Testis (tissue), 2 donors: ENCODE measurements at regions not wholly inside any gene's neighbourhood (a gene's known extent, or its start where the extent isn't known, plus 50 kb on each side); places are given as distances from the start of the nearest gene placed in this dataset.

Experiments
- DNase-seq: peaks from one replicate; pipeline ENCODE4 v3.0.0-alpha.2; 2019
- H3K27ac ChIP-seq, 2 donors: fragments of 200-600 bp; sonication (generic); one replicate each; pipeline ENCODE4 v1.5.1; 2019
- H3K27me3 ChIP-seq: fragments of 200-600 bp; sonication (generic); one replicate; pipeline ENCODE4 v1.5.1; 2019
- H3K36me3 ChIP-seq: fragments of 200-600 bp; sonication (generic); one replicate; pipeline ENCODE4 v1.5.1; 2017; ENCODE audit warnings: low read depth; ENCODE audit errors: missing control alignments
- H3K4me1 ChIP-seq: fragments of 200-600 bp; sonication (generic); one replicate; pipeline ENCODE4 v1.5.1; 2019
- H3K4me3 ChIP-seq, 2 donors: fragments of 200-600 bp; sonication (generic); one replicate each; pipeline ENCODE4 v1.5.1; 2017 to 2019
- H3K9me3 ChIP-seq: fragments of 200-600 bp; sonication (generic); one replicate; pipeline ENCODE4 v1.5.1; 2017
- CTCF ChIP-seq, 3 experiments: fragments of 450-650 bp in 2 of 3; fragments of 200-600 bp in 1 of 3; sonication (generic) in 1 of 3; IDR thresholded peaks; one replicate each; pipeline ENCODE4 v1.5.1; 2016 to 2019; ENCODE audit warnings: antibody characterized with exemption in 3 of 3, mild to moderate bottlenecking in 2 of 3, moderate library complexity in 1 of 3
- POLR2A ChIP-seq: fragments of 450-650 bp; IDR thresholded peaks from one replicate; pipeline ENCODE4 v1.6.1; 2017; ENCODE audit warnings: antibody characterized with exemption, mild to moderate bottlenecking, moderate library complexity
- WGBS, 2 donors: methylation state at CpG; one replicate each; pipeline ENCODE4 v1.1.5; 2018; 5-methylcytosine and 5-hydroxymethylcytosine counted together
- intact Hi-C: fragments of 100-400 bp; cut with DNase I; formaldehyde crosslinking; loops from one replicate; pipeline ENCODE4 v1.15.1; 2023; ENCODE audit warnings: low total_unique reads

GRCh38 chr12:90301561-90302133 is 593.0 kb upstream of the ATP2B1 start:
- Histone ChIP-seq H3K4me3 (no peak overlapping the region), H3K4me1 (no peaks in the 10 kb centered on the region), H3K27ac (no peak overlapping the region), H3K9me3 (no peaks in the 10 kb centered on the region), H3K27me3 (no peaks in the 10 kb centered on the region), H3K36me3 (no peaks in the 10 kb centered on the region)
- no peak for DNase-seq
- intact Hi-C loops = no loop called here
- 89 to 91% methylated on average over 1 of the region's 1 CpG for WGBS, 2 donors
- TF ChIP-seq CTCF (IDR thresholded peaks at IDR 0.05) = no peak
- TF ChIP-seq POLR2A = no peak

GRCh38 chr12:90301095-90301494 is 592.5 kb upstream of the ATP2B1 start:
- H3K4me1 ChIP-seq = no peaks in the 10 kb centered on the region
- TF ChIP-seq POLR2A = no peak
- no peak for TF ChIP-seq CTCF (IDR thresholded peaks at IDR 0.05)
- H3K27ac ChIP-seq = no peak overlapping the region
- H3K9me3 ChIP-seq = no peaks in the 10 kb centered on the region
- intact Hi-C loops = no loop called here
- H3K27me3 ChIP-seq = no peaks in the 10 kb centered on the region
- H3K4me3 ChIP-seq = no peak overlapping the region
- 92 to 97% methylated on average over 4 of the region's 4 CpGs for WGBS, 2 donors
- H3K36me3 ChIP-seq = no peaks in the 10 kb centered on the region
- DNase-seq = no peak

- H3K4me1 ChIP-seq = no peaks in the 10 kb centered on the region
- no peaks in the 10 kb centered on the region for H3K9me3 ChIP-seq
- H3K27me3 ChIP-seq = no peaks in the 10 kb centered on the region
- no peak for DNase-seq
- no peaks in the 10 kb centered on the region for H3K36me3 ChIP-seq
- no peak overlapping the region for H3K27ac ChIP-seq
- intact Hi-C loops = no loop called here
- no peak overlapping the region for H3K4me3 ChIP-seq
- TF ChIP-seq POLR2A (no peak), CTCF (IDR thresholded peaks at IDR 0.05) (no peak)
These were observed 591.0 kb upstream of the ATP2B1 start for GRCh38 chr12:90299666-90300065.

- H3K4me1 ChIP-seq = no peaks in the 10 kb centered on the region
- H3K9me3 ChIP-seq = no peaks in the 10 kb centered on the region
- no peak for DNase-seq
- no peaks in the 10 kb centered on the region for H3K36me3 ChIP-seq
- no peaks in the 10 kb centered on the region for H3K27me3 ChIP-seq
- H3K4me3 ChIP-seq = no peak overlapping the region
- no peak for TF ChIP-seq CTCF (IDR thresholded peaks at IDR 0.05)
- no peak for TF ChIP-seq POLR2A
- intact Hi-C loops = no loop called here
- H3K27ac ChIP-seq = no peak overlapping the region
- WGBS, 2 donors = 54 to 66% methylated on average over 4 of the region's 4 CpGs
These were observed 590.5 kb upstream of the ATP2B1 start for GRCh38 chr12:90299121-90299520.

- Histone ChIP-seq H3K4me3 (no peak overlapping the region), H3K4me1 (no peaks in the 10 kb centered on the region), H3K9me3 (no peaks in the 10 kb centered on the region), H3K27me3 (no peaks in the 10 kb centered on the region), H3K36me3 (no peaks in the 10 kb centered on the region), H3K27ac (no peak overlapping the region)
- intact Hi-C loops = no loop called here
- no peak for DNase-seq
- WGBS, 2 donors = 87 to 95% methylated on average over 2 of the region's 2 CpGs
- no peak for TF ChIP-seq CTCF (IDR thresholded peaks at IDR 0.05)
These were observed 589.8 kb upstream of the ATP2B1 start for GRCh38 chr12:90298289-90298948.
